ENCODE measurements at regions not wholly inside any gene's neighbourhood (a gene's known extent, or its start where the extent isn't known, plus 50 kb on each side); places are given as distances from the start of the nearest gene placed in this dataset.

GRCh38 chr6:121816361-121816760 is 380.9 kb downstream of the GJA1 start:
- intact Hi-C loops (cut with micrococcal nuclease) = no loop called here

GRCh38 chr6:121816906-121817540 is 381.6 kb downstream of the GJA1 start:
- intact Hi-C loops (cut with micrococcal nuclease) = no loop called here

DNA sequence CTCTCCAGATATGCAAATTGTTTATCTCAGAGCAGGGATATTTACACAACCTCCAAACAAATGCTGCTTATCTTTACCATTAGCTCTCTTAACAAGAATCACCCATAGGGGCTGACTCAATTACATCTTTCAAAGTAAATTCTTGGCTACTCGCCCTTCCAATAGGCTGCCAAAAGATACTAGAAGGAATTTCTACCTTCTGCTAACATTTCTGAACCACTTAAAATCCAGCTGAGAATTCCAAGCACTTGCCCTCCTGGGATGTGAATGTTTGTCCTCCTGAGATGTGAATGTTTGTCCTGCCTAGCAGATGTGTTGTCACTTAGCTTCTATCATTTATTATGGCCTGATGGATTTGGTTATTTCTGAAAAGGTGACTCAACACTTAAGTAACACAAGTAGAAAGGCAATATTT is 388.0 kb downstream of the GJA1 start:
- intact Hi-C loops (cut with micrococcal nuclease) = no loop called here

- intact Hi-C loops (cut with micrococcal nuclease) = no loop called here
Measured at GRCh38 chr6:121826156-121826810, 390.8 kb downstream of the GJA1 start.

GRCh38 chr6:121828146-121828886 is 392.9 kb downstream of the GJA1 start:
- intact Hi-C loops (cut with micrococcal nuclease) = no loop called here

GRCh38 chr6:121830736-121831135 is 395.3 kb downstream of the GJA1 start:
- intact Hi-C loops (cut with micrococcal nuclease) = no loop called here

- intact Hi-C loops (cut with micrococcal nuclease) = no loop called here
Measured at GRCh38 chr6:121835662-121836061, 400.2 kb downstream of the GJA1 start.

DNA sequence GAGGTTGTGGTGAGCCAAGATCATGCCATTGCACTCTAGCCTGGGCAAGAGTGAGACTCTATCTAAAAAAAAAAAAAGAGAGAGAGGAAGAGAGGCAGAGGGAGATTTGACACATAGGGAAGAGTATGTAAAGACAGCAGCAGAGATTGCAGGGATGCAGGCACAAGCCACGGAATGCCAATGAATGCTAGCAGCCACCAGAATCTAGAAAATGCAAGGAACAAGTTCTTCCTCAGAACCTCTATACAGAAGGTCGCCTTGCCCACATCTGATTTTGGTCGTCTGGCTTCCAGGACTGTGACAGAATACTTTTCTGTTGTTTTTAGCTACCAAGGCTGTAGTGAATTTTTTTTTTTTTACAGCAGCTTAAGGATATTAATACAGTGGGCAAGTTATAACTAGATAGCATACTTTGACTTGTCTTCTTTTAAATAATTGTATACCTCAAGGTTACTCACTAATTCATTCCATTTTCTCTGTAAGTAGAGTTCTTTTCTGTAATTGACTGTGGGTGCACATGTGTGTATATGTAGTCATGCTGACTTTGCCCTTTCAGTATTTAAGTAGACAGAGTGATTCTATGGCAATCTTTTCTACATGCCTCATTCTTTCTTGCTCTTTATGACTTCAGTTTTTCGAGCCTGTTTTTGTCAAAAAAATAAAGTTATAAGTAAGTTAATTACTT is 402.2 kb downstream of the GJA1 start:
- intact Hi-C loops (cut with micrococcal nuclease) = no loop called here

- intact Hi-C loops (cut with micrococcal nuclease) = no loop called here
Measured at GRCh38 chr6:121838842-121839241, 403.4 kb downstream of the GJA1 start.

DNA sequence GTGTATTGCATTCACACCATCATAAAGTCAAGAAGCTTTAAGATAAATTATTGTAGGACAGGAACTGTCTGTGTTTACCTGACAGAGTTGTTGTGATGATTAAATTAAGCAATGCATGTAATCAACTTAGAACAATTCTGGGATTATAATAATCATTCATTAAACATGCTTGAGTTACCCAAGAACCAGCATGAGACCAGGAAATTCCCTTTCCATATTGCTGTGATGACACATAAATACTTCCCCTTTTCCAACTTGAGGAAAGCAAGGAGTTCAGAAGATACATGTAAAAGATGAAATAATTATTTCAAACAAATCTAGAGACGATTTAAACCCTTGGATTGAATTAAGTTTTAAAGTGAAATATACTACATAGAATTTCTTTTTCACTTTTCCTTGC is 404.4 kb downstream of the GJA1 start:
- intact Hi-C loops (cut with micrococcal nuclease) = no loop called here

- intact Hi-C loops (cut with micrococcal nuclease) = loop anchor here (5.0 kb wide), 2 partner anchors 187 to 528 kb away; no protein-coding TSS in a partner anchor
Measured at GRCh38 chr6:121844898-121845297, 409.5 kb downstream of the GJA1 start.

DNA sequence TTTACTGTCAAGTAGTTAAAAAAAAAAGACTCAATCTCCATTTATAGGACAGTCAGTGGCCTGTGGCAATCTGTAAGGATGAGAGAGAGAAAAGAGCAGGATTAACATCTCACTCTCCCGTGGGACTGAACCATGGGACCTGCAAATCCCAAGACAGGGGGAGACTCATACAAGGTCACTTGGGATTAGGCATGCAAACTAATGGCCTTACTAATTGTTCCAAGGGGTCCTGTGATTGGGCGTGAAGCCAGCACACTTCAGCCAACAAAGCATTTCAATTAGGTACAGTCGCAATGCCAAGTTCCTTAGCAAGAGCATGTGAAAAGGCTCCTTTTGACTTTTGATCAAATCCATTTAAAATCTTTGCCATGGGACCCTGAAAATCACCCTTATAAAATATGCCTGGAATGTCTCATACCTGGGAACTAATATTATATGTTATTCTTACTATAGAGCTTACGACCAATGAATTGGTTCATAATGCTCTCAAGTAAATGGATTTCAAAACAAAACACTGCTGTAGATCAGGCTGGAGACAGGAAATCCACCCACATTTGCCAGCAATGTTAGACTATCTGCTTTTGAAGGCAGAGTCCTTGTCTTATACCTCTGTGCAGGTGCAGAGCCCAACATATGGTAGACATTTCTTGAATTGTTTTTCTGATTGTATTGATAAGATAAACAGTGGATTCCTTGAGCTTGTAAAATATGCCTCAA is 412.5 kb downstream of the GJA1 start:
- intact Hi-C loops (cut with micrococcal nuclease) = loop anchor here (2.0 to 5.0 kb wide), 3 partner anchors 184 to 531 kb away; no protein-coding TSS in a partner anchor

GRCh38 chr6:121848523-121849255 is 413.2 kb downstream of the GJA1 start:
- intact Hi-C loops (cut with micrococcal nuclease) = loop anchor here (1.0 to 5.0 kb wide), 4 partner anchors 184 to 793 kb away; no protein-coding TSS in a partner anchor

GRCh38 chr6:121849477-121849876 is 414.0 kb downstream of the GJA1 start:
- intact Hi-C loops (cut with micrococcal nuclease) = loop anchor here (1.0 to 5.0 kb wide), 4 partner anchors 183 to 794 kb away; no protein-coding TSS in a partner anchor

GRCh38 chr6:121851056-121851455 is 415.6 kb downstream of the GJA1 start:
- intact Hi-C loops (cut with micrococcal nuclease) = no loop called here

GRCh38 chr6:121853686-121854085 is 418.2 kb downstream of the GJA1 start:
- intact Hi-C loops (cut with micrococcal nuclease) = no loop called here

DNA sequence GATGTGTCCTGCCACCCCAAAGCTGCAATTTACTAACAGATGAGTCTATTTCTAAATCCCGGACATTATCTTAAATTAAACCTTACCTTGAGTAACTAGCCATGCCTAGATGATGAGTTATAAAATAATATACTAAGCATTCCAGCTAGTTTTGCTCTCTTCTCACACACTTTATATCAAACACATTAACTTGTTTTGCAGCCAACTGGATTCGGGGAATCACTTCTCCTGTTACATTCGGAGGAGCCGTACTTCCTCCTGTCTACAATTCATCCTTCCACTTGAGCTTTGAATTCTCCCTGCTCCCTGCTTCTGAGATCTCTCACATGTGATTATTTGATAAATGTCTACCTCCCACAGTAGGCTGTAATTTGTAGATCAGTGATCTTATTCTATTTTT is 420.1 kb downstream of the GJA1 start:
- intact Hi-C loops (cut with micrococcal nuclease) = no loop called here

- intact Hi-C loops (cut with micrococcal nuclease) = no loop called here
Measured at GRCh38 chr6:121856296-121856695, 420.9 kb downstream of the GJA1 start.

DNA sequence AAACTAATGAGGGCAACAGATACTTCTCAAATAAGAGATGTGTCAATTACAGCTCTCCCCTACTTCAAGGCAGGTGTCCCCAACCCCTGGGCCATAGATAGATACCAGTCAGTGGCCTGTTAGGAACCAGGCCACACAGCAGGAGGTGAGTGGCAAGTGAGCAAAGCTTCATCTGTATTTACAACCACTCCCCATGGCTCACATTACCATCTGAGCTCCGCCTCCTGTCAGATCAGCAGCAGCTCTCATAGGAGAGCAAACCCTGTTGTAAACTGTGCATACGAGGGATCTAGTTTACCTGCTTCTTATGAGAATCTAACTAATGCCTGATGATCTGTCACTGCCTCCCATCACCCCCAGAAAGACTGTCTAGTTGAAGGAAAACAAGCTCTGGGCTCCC is 422.1 kb downstream of the GJA1 start:
- intact Hi-C loops (cut with micrococcal nuclease) = no loop called here

GRCh38 chr6:121858310-121858709 is 422.9 kb downstream of the GJA1 start:
- intact Hi-C loops (cut with micrococcal nuclease) = no loop called here
